Tibial artery (tissue), 4 donors: ENCODE measurements at regions not wholly inside any gene's neighbourhood (a gene's known extent, or its start where the extent isn't known, plus 50 kb on each side); places are given as distances from the start of the nearest gene placed in this dataset.

Experiments
- DNase-seq, 2 donors: peaks; one replicate each; pipeline ENCODE4 v3.0.0-alpha.2; 2019
- H3K27ac ChIP-seq, 2 donors: fragments of 200-600 bp; sonication (generic) in 1 of 2; 1 replicate in 1 of 2; 2 replicates in 1 of 2; pipeline ENCODE4 v1.5.1; 2018 to 2019; ENCODE audit warnings: mild to moderate bottlenecking in 1 of 2
- H3K27me3 ChIP-seq, 2 donors: fragments of 200-600 bp; sonication (generic) in 1 of 2; one replicate each; pipeline versions ENCODE4 v1.5.1 to v1.6.0; 2016 to 2019
- H3K36me3 ChIP-seq, 3 donors: fragments of 200-600 bp; sonication (generic) in 2 of 3; one replicate each; pipeline ENCODE4 v1.5.1; 2016 to 2019; ENCODE audit warnings: mild to moderate bottlenecking in 2 of 3
- H3K4me1 ChIP-seq, 4 donors: fragments of 200-600 bp; sonication (generic) in 2 of 4; 1 replicate in 3 of 4; 2 replicates in 1 of 4; pipeline ENCODE4 v1.5.1; 2016 to 2019
- H3K4me3 ChIP-seq, 2 donors: fragments of 200-600 bp; sonication (generic) in 1 of 2; 1 replicate in 1 of 2; 2 replicates in 1 of 2; pipeline ENCODE4 v1.5.1; 2018 to 2019; ENCODE audit warnings: mild to moderate bottlenecking in 2 of 2
- H3K9me3 ChIP-seq, 3 donors: fragments of 200-600 bp; sonication (generic) in 1 of 3; one replicate each; pipeline ENCODE4 v1.5.1; 2016 to 2019
- intact Hi-C: fragments of 100-400 bp; cut with DNase I; formaldehyde crosslinking; loops from one replicate; pipeline ENCODE4 v1.15.0; 2023; ENCODE audit warnings: low total_unique reads
- TF ChIP-seq, protein P1 (sequence below), 2 experiments: fragments of 200-600 bp in 1 of 2; fragments of 450-650 bp in 1 of 2; IDR thresholded peaks; one replicate each; pipeline ENCODE4 v1.5.1; 2017 to 2019; ENCODE audit warnings: antibody characterized with exemption in 2 of 2, mild to moderate bottlenecking in 1 of 2, moderate library complexity in 1 of 2

DNA sequence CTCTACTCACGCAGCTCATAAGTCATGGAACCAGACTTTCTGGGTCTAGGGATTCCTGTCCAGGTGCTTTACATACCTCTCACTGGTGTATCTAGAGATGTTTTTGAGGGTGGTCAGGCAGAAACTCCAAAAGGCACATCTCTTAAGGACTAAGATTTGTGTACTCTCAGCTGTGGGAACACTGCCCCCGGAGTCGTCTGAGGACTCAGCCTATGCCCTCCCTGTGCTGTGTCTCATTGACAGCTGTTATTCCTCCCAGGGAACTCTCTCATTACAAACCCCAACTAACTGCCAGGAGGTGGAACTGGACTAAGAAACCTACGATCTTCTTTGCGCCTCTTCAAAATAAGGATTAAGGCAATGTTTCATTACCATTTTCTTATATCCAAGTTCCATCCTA, 293.9 kb upstream of the DLGAP1 start:
- DNase-seq: no peak
- Histone ChIP-seq H3K4me1 (no peaks in the 10 kb centered on the region), H3K4me3 (no peak overlapping the region), H3K36me3 (no peaks in the 10 kb centered on the region), H3K27ac (no peak overlapping the region), H3K27me3 (no peaks in the 10 kb centered on the region), H3K9me3 (peaks cover 0 to 2% (median 0%) of the 10 kb centered on the region in 3 donors)
- TF ChIP-seq, protein P1, sequence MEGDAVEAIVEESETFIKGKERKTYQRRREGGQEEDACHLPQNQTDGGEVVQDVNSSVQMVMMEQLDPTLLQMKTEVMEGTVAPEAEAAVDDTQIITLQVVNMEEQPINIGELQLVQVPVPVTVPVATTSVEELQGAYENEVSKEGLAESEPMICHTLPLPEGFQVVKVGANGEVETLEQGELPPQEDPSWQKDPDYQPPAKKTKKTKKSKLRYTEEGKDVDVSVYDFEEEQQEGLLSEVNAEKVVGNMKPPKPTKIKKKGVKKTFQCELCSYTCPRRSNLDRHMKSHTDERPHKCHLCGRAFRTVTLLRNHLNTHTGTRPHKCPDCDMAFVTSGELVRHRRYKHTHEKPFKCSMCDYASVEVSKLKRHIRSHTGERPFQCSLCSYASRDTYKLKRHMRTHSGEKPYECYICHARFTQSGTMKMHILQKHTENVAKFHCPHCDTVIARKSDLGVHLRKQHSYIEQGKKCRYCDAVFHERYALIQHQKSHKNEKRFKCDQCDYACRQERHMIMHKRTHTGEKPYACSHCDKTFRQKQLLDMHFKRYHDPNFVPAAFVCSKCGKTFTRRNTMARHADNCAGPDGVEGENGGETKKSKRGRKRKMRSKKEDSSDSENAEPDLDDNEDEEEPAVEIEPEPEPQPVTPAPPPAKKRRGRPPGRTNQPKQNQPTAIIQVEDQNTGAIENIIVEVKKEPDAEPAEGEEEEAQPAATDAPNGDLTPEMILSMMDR (IDR thresholded peaks at IDR 0.05): no peak
- intact Hi-C loops: no loop called here

DNA sequence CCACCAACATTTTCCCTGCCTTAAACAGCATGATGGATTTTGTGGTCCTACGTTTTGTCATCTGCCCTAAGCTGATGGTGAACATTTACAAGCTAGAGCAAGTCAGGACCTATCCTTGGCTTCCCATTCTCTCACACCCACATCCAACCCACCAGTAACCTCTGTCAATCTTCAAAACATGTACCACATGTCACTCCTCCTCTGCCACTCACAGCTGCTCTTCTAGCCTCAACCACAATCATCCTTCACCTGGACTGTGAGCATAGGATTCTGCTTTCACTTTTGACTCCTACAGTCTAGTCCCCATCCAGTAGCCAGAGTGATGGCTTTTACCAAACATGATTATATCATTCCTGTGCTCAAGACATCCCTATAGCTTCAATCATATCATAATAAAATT, 279.8 kb upstream of the DLGAP1 start:
- H3K4me3 ChIP-seq: no peak overlapping the region
- intact Hi-C loops: no loop called here
- H3K27ac ChIP-seq: no peak overlapping the region
- H3K9me3 ChIP-seq: no peaks in the 10 kb centered on the region
- H3K27me3 ChIP-seq: no peaks in the 10 kb centered on the region
- TF ChIP-seq, protein P1 (IDR thresholded peaks at IDR 0.05): no peak
- no peaks in the 10 kb centered on the region for H3K4me1 ChIP-seq
- DNase-seq: no peak
- no peaks in the 10 kb centered on the region for H3K36me3 ChIP-seq

DNA sequence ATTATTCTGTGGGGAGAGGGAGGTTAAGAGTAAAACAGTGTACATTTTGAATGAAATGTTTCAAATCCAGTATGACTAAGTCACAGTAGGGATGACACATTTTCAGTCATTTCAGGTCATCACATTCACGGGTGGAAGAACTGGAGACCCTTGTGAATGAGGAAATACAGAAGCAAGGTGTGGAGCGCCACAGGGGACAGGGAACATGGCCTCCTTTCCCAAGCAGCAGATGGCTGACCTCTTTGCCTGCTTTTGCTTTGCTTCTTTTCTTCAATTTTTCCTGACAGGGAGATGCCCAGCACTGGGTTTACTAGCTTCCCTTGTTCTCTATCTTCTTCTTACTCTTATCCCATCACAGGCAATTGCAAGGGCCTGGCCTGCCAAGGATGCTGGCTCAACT, 278.9 kb upstream of the DLGAP1 start:
- H3K4me3 ChIP-seq: no peak overlapping the region
- H3K36me3 ChIP-seq: no peaks in the 10 kb centered on the region
- H3K27me3 ChIP-seq: no peaks in the 10 kb centered on the region
- TF ChIP-seq, protein P1 (IDR thresholded peaks at IDR 0.05): no peak
- H3K4me1 ChIP-seq: no peaks in the 10 kb centered on the region
- no peak for DNase-seq
- H3K27ac ChIP-seq: no peak overlapping the region
- intact Hi-C loops: no loop called here
- H3K9me3 ChIP-seq: no peaks in the 10 kb centered on the region

DNA sequence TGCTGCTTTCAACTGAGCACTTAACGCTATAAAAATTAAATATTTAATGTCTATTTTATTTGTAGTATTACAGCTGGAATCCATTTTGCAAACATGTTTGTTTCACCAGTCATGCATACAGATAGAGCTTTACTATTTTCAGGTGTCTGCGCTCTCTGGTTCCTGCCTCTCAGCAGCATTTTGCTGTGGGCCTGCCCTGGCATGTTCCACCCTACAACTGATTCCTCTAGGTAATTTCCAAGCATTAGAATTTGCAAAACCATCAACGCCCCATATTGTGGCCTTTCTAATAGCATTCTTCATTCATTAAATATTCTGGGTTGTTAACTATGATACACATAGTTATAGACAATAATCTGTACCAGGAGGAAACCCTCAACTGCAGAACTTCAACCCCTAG, 266.4 kb upstream of the DLGAP1 start:
- intact Hi-C loops: no loop called here
- Histone ChIP-seq H3K4me3 (no peak overlapping the region), H3K27ac (no peak overlapping the region), H3K27me3 (no peaks in the 10 kb centered on the region), H3K4me1 (no peaks in the 10 kb centered on the region), H3K9me3 (no peaks in the 10 kb centered on the region), H3K36me3 (no peaks in the 10 kb centered on the region)
- TF ChIP-seq, protein P1 (IDR thresholded peaks at IDR 0.05): no peak
- no peak for DNase-seq

DNA sequence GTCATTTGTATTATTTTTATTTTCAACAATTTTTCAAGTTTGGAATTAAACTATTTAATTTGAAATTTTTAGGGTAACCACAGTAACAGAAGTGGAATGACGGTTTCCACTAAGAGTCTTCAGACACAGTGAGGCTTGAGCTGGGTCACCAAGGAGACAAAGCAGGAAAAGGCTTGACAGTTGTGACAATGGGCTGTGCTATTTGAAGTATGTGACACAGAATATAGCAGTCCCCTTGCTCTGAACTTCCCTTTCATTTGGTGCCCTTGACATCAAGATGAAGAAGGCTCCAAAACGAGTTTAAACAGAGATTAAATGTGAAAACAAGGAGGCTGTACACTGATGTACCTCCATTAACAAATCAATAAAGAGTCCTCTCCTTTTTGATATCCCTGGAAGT, 265.4 kb upstream of the DLGAP1 start:
- Histone ChIP-seq H3K27ac (no peak overlapping the region), H3K9me3 (no peaks in the 10 kb centered on the region), H3K4me3 (no peak overlapping the region), H3K27me3 (no peaks in the 10 kb centered on the region), H3K36me3 (no peaks in the 10 kb centered on the region), H3K4me1 (no peaks in the 10 kb centered on the region)
- DNase-seq: no peak
- TF ChIP-seq, protein P1 (IDR thresholded peaks at IDR 0.05): no peak
- intact Hi-C loops: no loop called here

DNA sequence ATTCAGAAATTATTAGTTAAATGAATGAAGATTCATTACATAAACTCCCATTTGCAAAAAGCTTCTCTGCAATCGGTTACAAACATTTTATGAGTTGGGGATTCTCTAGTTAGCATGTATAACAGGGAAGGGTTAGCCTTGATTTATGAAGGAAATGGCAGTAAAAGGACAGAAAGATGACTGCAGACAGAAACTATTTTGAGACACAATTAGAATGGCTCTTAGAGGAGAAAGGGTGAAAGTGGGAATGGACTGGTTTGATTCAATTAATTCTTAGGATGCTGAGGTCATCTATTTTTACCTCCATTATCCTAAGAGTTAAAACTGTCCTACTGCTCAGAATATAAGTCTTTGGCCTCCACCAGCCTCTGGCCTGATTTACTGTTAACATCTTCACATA, 250.8 kb upstream of the DLGAP1 start:
- H3K27ac ChIP-seq: no peak overlapping the region
- no peak overlapping the region for H3K4me3 ChIP-seq
- H3K36me3 ChIP-seq: no peaks in the 10 kb centered on the region
- H3K9me3 ChIP-seq: no peaks in the 10 kb centered on the region
- H3K27me3 ChIP-seq: no peaks in the 10 kb centered on the region
- TF ChIP-seq, protein P1 (IDR thresholded peaks at IDR 0.05): no peak
- DNase-seq: no peak
- no peaks in the 10 kb centered on the region for H3K4me1 ChIP-seq
- intact Hi-C loops: no loop called here
